ENCODE measurements at regions not wholly inside any gene's neighbourhood (a gene's known extent, or its start where the extent isn't known, plus 50 kb on each side); places are given as distances from the start of the nearest gene placed in this dataset.

GRCh38 chr3:99249627-99250026 is 348.1 kb upstream of the DCBLD2 start:
- FAIRE-seq (no peak), DNase-seq (ENCODE audit: low read depth) (no peak)
- TF ChIP-seq, protein P1, sequence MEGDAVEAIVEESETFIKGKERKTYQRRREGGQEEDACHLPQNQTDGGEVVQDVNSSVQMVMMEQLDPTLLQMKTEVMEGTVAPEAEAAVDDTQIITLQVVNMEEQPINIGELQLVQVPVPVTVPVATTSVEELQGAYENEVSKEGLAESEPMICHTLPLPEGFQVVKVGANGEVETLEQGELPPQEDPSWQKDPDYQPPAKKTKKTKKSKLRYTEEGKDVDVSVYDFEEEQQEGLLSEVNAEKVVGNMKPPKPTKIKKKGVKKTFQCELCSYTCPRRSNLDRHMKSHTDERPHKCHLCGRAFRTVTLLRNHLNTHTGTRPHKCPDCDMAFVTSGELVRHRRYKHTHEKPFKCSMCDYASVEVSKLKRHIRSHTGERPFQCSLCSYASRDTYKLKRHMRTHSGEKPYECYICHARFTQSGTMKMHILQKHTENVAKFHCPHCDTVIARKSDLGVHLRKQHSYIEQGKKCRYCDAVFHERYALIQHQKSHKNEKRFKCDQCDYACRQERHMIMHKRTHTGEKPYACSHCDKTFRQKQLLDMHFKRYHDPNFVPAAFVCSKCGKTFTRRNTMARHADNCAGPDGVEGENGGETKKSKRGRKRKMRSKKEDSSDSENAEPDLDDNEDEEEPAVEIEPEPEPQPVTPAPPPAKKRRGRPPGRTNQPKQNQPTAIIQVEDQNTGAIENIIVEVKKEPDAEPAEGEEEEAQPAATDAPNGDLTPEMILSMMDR (IDR thresholded peaks at IDR 0.05; ENCODE audit: insufficient read depth, low read length, severe bottlenecking) = no peak
- H3K27me3 ChIP-seq (ENCODE audit: control insufficient read depth, insufficient read depth, low read length) = no peaks in the 10 kb centered on the region
- H3K36me3 ChIP-seq (ENCODE audit: control insufficient read depth, insufficient read depth, low read length) = no peaks in the 10 kb centered on the region
- no peak overlapping the region for H3K4me3 ChIP-seq (ENCODE audit: low read depth, low read length)

GRCh38 chr3:99248913-99249312 is 347.4 kb upstream of the DCBLD2 start:
- no peaks in the 10 kb centered on the region for H3K36me3 ChIP-seq (ENCODE audit: control insufficient read depth, insufficient read depth, low read length)
- FAIRE-seq (no peak), DNase-seq (ENCODE audit: low read depth) (no peak)
- no peaks in the 10 kb centered on the region for H3K27me3 ChIP-seq (ENCODE audit: control insufficient read depth, insufficient read depth, low read length)
- TF ChIP-seq, protein P1 (IDR thresholded peaks at IDR 0.05; ENCODE audit: insufficient read depth, low read length, severe bottlenecking) = no peak
- H3K4me3 ChIP-seq (ENCODE audit: low read depth, low read length) = no peak overlapping the region

DNA sequence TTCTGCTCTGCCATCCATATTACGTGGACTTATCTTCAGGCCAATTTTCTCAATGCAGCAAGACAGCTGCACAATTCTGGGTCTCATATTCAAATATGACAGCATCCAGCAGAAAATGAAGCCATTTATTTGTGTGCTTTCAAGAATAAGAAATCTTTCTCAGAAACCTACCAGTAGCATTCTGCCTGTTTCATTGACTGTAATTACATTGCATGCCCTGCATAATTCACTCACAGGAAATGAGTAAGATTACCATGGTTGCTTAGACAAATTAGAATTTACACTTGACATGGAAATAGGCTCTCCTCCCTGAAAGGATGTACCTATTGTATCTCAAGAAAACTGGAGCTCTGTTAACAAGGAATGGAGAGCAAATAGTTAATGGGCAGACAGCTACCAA is 346.6 kb upstream of the DCBLD2 start:
- H3K36me3 ChIP-seq (ENCODE audit: control insufficient read depth, insufficient read depth, low read length) = no peaks in the 10 kb centered on the region
- H3K27me3 ChIP-seq (ENCODE audit: control insufficient read depth, insufficient read depth, low read length) = no peaks in the 10 kb centered on the region
- TF ChIP-seq, protein P1 (IDR thresholded peaks at IDR 0.05; ENCODE audit: insufficient read depth, low read length, severe bottlenecking) = no peak
- no peak for FAIRE-seq
- peak; percentile 62 for DNase-seq (ENCODE audit: low read depth)
- no peak overlapping the region for H3K4me3 ChIP-seq (ENCODE audit: low read depth, low read length)

GRCh38 chr3:99246010-99246654 is 344.6 kb upstream of the DCBLD2 start:
- FAIRE-seq (no peak), DNase-seq (ENCODE audit: low read depth) (peak; percentile 68)
- H3K27me3 ChIP-seq (ENCODE audit: control insufficient read depth, insufficient read depth, low read length) = no peaks in the 10 kb centered on the region
- no peaks in the 10 kb centered on the region for H3K36me3 ChIP-seq (ENCODE audit: control insufficient read depth, insufficient read depth, low read length)
- TF ChIP-seq, protein P1 (IDR thresholded peaks at IDR 0.05; ENCODE audit: insufficient read depth, low read length, severe bottlenecking) = no peak
- H3K4me3 ChIP-seq (ENCODE audit: low read depth, low read length) = no peak overlapping the region

GRCh38 chr3:99242271-99242670 is 340.8 kb upstream of the DCBLD2 start:
- DNase-seq (ENCODE audit: low read depth) = peak; percentile 29
- Histone ChIP-seq H3K36me3 (ENCODE audit: control insufficient read depth, insufficient read depth, low read length) (no peaks in the 10 kb centered on the region), H3K27me3 (ENCODE audit: control insufficient read depth, insufficient read depth, low read length) (no peaks in the 10 kb centered on the region), H3K4me3 (ENCODE audit: low read depth, low read length) (no peak overlapping the region)
- no peak for FAIRE-seq
- TF ChIP-seq, protein P1 (IDR thresholded peaks at IDR 0.05; ENCODE audit: insufficient read depth, low read length, severe bottlenecking) = no peak

- TF ChIP-seq, protein P1 (IDR thresholded peaks at IDR 0.05; ENCODE audit: insufficient read depth, low read length, severe bottlenecking) = no peak
- Histone ChIP-seq H3K36me3 (ENCODE audit: control insufficient read depth, insufficient read depth, low read length) (no peaks in the 10 kb centered on the region), H3K4me3 (ENCODE audit: low read depth, low read length) (no peak overlapping the region), H3K27me3 (ENCODE audit: control insufficient read depth, insufficient read depth, low read length) (no peaks in the 10 kb centered on the region)
- DNase-seq (ENCODE audit: low read depth) = no peak
- FAIRE-seq = no peak
Measured at GRCh38 chr3:99240700-99241099, 339.2 kb upstream of the DCBLD2 start.

Measured in bronchial epithelial cell (primary cell).